ENCODE measurements at regions not wholly inside any gene's neighbourhood (a gene's known extent, or its start where the extent isn't known, plus 50 kb on each side); places are given as distances from the start of the nearest gene placed in this dataset.

- DNase-seq (ENCODE audit: low spot score) = no peak
These were observed 155.9 kb upstream of the RASGEF1B start for GRCh38 chr4:81627590-81627989.

DNA sequence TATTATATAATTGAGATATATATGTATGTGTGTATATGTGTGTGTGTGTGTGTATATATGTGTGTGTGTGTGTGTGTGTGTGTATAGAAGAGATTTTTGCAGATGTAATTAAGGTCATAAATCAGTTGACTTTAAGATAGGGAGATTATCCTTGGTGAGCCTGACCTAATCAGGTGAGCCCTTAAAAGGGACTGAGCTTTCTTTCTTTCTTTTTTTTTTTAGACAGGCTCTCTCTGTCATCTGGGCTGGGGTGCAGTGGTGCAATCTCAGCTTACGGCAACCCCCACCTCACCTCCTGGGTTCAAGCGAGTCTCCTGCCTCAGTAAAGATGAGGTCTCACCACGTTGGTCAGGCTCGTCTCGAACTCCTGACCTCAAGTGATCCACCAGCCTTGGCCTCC lies 155.1 kb upstream of the RASGEF1B start:
- no peak for DNase-seq (ENCODE audit: low spot score)

GRCh38 chr4:81625422-81626417 lies 154.0 kb upstream of the RASGEF1B start:
- DNase-seq (ENCODE audit: low spot score) = no peak

GRCh38 chr4:81623434-81623833 lies 151.7 kb upstream of the RASGEF1B start:
- no peak for DNase-seq (ENCODE audit: low spot score)

DNA sequence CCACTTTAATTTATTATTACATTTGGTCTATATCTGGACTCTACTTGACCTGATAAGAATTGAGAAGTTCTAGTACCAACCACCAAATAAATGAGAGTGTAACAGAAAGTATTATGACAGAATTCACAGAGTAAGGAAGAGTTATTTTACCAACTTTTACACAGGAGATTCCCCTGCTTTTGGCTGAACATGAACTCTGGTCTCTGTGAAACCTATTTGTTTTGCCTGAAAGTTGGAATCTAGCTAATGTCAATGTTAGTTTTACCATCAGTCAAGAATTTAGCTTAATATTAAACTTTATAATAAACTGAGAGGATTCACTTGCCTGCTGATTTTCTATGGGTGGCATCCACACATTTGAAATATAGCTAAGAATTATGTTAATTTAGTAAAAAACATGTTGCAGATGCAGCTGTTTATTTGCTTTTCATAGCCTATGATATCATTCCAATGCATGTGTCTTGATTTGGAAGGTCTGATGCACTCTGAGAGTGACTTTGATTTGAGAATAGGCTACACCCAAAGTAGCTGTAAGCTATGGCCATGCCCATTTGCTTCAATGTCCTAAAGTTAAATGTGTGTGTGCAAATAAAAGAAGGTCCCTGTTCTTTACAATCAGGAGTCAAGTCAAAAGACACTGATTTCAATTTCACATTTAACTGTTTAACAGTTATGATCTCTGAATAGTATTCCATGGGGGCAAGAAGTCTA lies 150.9 kb upstream of the RASGEF1B start:
- no peak for DNase-seq (ENCODE audit: low spot score)

DNA sequence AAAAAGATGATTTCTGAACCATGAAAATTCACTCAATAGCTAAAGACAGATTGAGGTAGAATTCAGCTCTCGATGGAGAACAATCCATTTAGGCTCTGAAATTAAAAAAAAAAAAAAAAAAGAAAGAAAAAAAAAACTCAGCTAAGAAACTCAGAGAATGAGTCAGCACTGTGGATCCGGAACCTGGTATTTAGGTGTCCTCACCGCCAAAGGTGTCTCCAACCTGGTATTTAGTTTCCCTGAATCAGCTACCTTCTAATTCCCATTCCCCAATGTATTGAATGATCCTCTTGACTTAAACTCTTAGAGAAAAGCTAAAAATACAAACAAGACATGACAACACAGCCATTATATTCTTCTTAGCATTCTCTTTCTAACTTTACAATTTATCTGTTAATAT lies 150.3 kb upstream of the RASGEF1B start:
- no peak for DNase-seq (ENCODE audit: low spot score)

- no peak for DNase-seq (ENCODE audit: low spot score)
These were observed 149.8 kb upstream of the RASGEF1B start for GRCh38 chr4:81621490-81621889.

DNA sequence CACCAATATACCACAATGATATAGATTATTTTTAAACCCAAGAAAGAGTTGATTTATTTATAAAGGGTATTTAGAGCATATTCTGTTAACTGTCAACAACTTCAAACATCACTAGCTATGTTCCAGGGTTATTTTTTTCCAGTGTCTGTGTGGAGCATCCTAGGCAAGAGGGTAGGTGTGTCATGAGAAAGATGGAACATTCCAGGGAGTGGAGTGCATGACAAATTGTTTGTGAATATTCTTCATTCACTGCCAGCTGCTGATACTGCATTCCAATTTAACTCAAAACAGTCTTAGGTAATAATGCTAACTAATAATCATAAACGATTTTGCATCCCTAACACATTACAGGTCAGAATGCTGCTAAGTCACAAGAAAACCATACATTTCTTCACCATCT lies 148.7 kb upstream of the RASGEF1B start:
- no peak for DNase-seq (ENCODE audit: low spot score)

GRCh38 chr4:81617545-81617944 lies 145.8 kb upstream of the RASGEF1B start:
- no peak for DNase-seq (ENCODE audit: low spot score)

DNA sequence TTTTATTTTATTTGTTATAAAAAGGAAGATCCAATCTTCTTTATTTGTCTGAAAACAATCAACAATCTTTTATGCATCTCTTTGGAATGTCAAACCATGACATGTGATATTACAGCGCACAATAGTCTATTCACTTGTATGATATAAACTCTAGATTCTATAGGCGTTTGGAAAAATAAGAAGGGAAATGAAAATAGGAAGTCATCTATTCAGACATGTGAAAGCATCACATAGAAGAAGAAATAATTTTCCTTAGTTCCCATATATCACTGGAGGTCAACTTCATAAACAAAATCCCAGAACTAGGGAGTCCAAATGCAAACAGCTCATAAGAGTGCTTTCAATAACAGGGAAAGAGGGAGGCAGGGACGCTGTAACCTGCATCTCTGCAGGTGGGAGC lies 139.5 kb upstream of the RASGEF1B start:
- no peak for DNase-seq (ENCODE audit: low spot score)

- DNase-seq (ENCODE audit: low spot score) = no peak
These were observed 138.1 kb upstream of the RASGEF1B start for GRCh38 chr4:81609844-81610243.

GRCh38 chr4:81607950-81608349 lies 136.2 kb upstream of the RASGEF1B start:
- DNase-seq (ENCODE audit: low spot score) = no peak

- no peak for DNase-seq (ENCODE audit: low spot score)
These were observed 135.2 kb upstream of the RASGEF1B start for GRCh38 chr4:81606801-81607501.

- no peak for DNase-seq (ENCODE audit: low spot score)
These were observed 134.5 kb upstream of the RASGEF1B start for GRCh38 chr4:81606166-81606565.

DNA sequence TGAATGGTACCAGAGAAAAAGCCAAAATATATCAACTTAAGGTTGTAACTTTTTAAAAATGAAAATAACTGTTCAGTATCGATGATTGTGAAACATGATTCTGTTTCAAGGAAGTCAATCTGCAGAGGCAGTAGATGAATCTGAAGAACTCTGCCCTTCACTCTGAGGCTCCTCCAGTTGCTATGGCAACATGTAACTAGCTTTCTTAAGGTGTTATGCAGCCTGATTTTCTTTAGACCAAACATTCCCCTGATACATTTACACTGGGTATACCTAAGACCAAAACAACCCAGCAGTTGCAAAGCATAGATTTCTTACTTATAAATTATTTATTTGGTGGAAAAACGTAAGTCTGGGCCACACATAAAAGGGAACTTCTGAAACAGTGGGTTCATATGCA lies 133.6 kb upstream of the RASGEF1B start:
- DNase-seq (ENCODE audit: low spot score) = no peak

DNA sequence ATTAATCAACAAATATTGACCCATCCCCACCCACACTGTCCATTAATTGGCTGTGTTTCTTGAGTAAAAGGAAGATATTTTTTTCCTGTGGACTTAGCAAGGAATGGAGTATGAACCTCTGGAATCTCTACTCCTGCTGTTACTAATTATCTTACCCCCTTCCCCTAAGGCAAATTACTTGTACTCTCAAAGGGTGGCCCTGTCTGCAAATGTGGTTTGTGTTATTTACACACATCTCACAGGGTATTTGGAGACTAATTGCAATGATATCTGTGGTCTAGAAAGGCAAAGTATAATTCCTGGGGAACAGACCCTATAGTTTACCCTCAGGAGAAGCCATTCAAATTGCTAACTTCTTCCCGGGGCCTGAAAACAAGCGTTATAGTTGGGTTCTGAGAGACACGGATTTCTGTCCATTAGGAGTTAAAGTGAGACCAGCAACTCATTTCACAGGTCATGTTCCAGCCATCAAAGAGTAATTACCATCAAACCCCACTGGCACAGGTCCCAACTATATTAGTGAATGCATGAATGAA lies 133.0 kb upstream of the RASGEF1B start:
- no peak for DNase-seq (ENCODE audit: low spot score)

DNA sequence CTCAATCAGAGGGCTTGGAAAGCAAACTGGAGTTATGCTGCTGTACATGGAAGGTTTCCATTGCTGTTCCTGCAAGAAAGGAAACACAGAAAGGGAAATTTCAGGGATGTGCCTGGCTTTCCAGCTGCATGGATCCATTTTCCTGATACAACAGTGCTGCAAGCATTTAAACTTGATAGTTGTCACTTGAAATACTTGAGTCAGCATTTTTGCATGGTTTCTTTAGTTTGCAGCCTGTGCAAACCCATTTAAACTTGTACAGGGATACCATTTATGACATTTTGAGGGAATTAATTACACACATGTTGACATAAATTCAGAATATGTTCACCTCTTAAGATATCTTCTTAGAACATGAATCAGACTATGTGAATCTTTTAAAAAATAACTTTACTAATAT lies 131.1 kb upstream of the RASGEF1B start:
- DNase-seq (ENCODE audit: low spot score) = no peak

DNA sequence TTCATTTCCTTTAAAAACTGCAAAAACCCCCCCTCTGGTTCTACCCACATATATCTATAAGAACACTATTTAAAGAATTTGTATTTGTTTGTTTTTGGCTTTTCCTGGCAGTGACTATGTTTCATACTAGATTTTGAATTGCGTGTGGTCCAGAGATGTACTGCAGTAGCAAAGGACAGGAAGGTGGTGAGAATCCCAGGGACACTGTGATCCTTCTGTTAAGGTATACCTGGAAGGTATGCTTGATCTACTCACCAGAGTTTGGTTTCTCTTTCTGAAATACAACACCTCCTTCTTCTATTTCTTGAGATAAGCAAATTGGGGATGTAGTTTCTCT lies 129.6 kb upstream of the RASGEF1B start:
- no peak for DNase-seq (ENCODE audit: low spot score)

GRCh38 chr4:81600520-81601357 lies 129.0 kb upstream of the RASGEF1B start:
- DNase-seq (ENCODE audit: low spot score) = no peak

- no peak for DNase-seq (ENCODE audit: low spot score)
These were observed 128.2 kb upstream of the RASGEF1B start for GRCh38 chr4:81599742-81600380.

Measured in CD4-positive, alpha-beta T cell treated with Interleukin-2 at 100 ng/mL for 4 hours (primary cell).